ENCODE measurements at regions not wholly inside any gene's neighbourhood (a gene's known extent, or its start where the extent isn't known, plus 50 kb on each side); places are given as distances from the start of the nearest gene placed in this dataset.
"Not testable (repeated sequence)": the region's sequence is repeated elsewhere in the genome, so short reads cannot be mapped to it uniquely, and the experiment has no call there.

DNA sequence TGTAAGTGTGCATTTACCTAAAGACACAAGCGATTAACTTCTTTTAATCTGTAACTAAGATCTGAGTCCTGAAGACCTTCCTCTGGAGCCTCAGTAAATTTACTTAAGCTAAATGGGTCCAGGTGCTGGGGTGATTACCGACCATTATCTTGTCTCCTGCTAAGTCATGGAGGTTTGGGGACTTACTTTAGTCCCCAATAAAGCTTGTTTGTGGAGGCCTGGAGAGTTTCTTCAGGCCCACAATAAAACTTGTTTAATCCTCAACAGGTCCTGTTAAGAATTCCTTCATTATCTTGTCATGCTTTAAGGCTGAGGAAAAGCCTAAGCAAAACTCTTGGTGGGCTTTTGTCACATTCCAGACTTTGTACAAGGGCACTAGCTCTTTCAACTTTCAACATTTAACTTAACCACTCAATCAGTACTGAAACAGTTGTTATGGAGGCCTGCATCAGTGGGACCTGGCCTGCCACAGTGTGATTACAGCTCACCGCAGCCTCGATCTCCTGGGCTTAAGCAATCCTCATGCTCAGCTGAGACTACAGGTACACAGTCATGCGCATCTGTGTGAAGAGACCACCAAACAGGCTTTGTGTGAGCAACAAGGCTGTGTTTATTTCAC, 84.0 kb downstream of the FMO4 start:
- DNase-seq (ENCODE audit: low spot score) = no peak

- DNase-seq (ENCODE audit: low spot score) = no peak
Measured at GRCh38 chr1:171403393-171403792, 81.9 kb upstream of the PRRC2C start.

DNA sequence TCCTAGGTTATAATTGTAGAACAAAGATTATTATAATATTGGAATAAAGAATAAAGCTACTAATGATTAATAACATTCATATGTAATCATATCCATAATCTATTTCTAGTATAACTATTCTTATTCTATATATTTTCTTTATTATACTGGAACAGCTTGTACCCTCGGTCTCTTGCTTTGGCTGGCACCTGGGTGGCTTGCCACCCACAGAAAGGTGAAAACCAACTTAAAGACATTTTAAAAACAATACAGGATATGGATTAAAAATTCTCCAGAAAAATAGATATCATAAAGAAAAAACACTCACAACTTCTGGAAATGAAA, 80.0 kb upstream of the PRRC2C start:
- no peak for DNase-seq (ENCODE audit: low spot score)

DNA sequence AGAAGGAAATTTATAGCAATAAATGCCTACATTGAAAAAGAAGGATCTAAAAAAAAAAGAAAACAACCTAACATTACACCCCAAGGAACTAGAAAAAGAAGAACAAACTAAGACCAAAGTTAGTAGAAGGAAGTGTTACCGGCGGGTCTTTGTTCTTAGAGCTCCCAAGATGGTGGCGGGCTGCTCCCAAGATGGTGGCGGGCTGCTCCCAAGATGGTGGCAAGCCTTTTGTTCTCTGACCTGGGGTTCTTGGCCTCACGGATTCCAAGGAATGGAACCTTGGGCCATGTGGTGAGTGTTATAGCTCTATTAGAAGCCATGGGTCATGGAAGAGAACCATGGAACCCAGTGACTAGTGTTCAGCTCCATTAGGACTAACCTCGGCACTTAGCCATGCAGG, 71.8 kb upstream of the PRRC2C start:
- DNase-seq (ENCODE audit: low spot score) = not testable (repeated sequence)

DNA sequence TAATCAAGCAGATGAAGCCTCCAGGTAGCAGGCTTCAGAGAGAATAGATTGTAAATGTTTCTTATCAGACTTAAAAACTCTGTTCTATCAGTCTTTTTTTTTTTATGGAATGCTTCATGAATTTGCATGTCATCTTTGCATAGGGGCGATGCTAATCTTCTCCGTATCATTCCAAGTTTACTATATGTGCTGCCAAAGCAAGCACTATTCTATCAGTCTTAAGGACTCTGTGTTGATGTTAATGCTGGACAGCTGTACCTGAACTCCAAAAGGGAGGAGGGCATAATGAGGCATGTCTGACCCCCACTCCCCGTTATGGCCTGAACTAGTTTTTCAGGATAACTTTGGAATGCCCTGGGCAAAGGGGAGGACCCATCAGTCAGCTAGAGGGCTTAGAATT, 66.8 kb upstream of the PRRC2C start:
- DNase-seq (ENCODE audit: low spot score) = no peak

GRCh38 chr1:171420810-171421209, 64.5 kb upstream of the PRRC2C start:
- peak; percentile 37 for DNase-seq (ENCODE audit: low spot score)

GRCh38 chr1:171421413-171422020, 63.8 kb upstream of the PRRC2C start:
- no peak for DNase-seq (ENCODE audit: low spot score)

DNA sequence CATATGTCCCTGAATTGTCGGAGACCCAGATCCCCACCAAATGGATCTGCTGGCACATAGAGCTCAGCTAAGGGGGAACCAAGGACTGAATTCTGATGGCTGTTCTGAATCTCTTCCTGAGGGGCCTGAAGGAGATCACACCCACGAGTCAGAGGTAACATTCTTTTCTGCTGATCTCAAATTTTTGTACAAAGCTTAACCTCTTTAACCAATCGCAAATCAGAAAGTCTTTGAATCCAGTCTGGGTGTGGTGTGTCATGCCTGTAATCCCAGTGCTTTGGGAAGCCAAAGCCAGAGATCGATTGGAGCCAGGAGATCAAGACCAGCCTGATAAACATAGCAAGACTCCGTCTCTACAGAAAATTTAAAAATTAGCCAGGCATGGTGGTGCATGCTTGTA, 62.8 kb upstream of the PRRC2C start:
- DNase-seq (ENCODE audit: low spot score) = no peak

GRCh38 chr1:171424494-171424893, 60.8 kb upstream of the PRRC2C start:
- no peak for DNase-seq (ENCODE audit: low spot score)

GRCh38 chr1:171426645-171427044, 58.7 kb upstream of the PRRC2C start:
- DNase-seq (ENCODE audit: low spot score) = no peak

DNA sequence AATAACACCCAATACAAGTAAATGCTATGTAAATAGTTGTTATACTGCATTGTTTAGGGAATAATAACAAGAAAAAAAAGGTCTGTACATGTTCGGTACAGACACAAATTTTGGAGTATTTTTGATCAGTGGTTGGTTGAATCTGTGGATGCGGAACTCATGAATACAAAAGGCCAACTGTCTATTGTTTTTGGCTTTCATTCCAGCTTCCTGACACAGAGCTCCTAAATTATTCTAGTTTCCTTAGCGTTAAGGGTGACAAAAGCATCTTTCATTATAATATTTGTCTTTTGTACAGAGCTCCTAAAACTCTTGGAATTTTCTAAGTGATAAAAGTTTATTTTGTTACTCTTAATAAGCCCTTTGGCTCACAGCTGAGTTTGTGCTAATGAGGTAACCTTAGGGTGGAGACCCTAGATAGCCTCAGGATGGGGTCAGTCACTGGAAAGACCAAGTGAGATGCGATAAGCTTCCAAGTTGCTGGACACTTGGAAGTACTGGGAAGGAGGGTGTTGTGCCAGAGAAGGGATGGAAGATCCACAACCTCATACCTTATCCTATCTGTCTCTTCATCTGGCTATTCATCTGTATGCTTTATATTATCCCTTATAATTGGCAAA, 57.4 kb upstream of the PRRC2C start:
- DNase-seq (ENCODE audit: low spot score) = no peak

DNA sequence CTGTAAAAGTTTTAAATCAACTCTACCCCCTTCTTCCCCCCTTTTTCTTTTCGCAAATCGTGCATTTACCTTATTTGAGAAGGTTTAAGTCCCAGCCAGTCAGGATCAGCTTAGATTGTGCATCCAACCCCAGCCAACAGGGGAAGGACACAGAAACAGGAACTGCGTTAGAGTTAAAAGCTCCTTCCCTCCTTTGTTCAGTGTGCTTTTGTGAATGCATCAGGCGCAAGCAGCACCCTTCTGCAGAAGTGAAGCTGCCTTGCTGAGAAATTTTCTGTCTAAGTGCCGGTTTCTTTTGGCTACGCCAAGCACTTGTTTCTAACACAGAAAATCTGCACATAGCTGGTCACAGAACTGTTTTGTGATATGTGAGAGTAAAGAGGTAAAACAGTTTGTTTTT, 56.2 kb upstream of the PRRC2C start:
- no peak for DNase-seq (ENCODE audit: low spot score)

GRCh38 chr1:171431994-171432393, 53.3 kb upstream of the PRRC2C start:
- no peak for DNase-seq (ENCODE audit: low spot score)

DNA sequence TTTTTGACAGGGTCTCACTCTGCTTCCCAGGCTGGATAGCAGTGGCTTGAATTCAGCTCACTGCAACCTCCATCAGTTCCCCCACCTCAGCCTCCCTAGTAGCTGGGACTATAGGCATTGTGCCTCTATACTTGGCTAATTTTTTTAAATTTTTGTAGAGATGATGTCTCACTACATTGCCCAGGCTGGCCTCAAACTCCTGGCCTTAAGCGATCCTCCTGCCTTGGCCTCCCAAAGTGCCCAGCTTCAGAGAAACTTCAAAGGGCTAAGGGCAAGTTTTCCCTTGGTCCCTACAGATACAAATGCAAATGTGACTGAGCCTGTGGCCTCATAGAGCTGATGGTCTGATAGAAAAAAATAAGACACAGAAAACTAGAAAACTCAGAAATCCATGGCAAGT, 52.9 kb upstream of the PRRC2C start:
- DNase-seq (ENCODE audit: low spot score) = no peak

GRCh38 chr1:171433451-171433850, 51.9 kb upstream of the PRRC2C start:
- DNase-seq (ENCODE audit: low spot score) = no peak

GRCh38 chr1:171434717-171435346, 50.5 kb upstream of the PRRC2C start:
- peak; percentile 22 for DNase-seq (ENCODE audit: low spot score)
